Activated CD4-positive, alpha-beta T cell treated with anti-CD3 and anti-CD28 coated beads, Interleukin-2, Interleukin-4, amounts not matched to agents 100 ng/mL and 50 ng/mL, durations not matched to agents 16 hours and 8 hours (primary cell): ENCODE measurements at regions not wholly inside any gene's neighbourhood (a gene's known extent, or its start where the extent isn't known, plus 50 kb on each side); places are given as distances from the start of the nearest gene placed in this dataset.

ENCODE experiments used
- DNase-seq: peaks from one replicate; pipeline ENCODE4 v3.0.0-alpha.2; 2020; ENCODE audit warnings: low spot score

DNA sequence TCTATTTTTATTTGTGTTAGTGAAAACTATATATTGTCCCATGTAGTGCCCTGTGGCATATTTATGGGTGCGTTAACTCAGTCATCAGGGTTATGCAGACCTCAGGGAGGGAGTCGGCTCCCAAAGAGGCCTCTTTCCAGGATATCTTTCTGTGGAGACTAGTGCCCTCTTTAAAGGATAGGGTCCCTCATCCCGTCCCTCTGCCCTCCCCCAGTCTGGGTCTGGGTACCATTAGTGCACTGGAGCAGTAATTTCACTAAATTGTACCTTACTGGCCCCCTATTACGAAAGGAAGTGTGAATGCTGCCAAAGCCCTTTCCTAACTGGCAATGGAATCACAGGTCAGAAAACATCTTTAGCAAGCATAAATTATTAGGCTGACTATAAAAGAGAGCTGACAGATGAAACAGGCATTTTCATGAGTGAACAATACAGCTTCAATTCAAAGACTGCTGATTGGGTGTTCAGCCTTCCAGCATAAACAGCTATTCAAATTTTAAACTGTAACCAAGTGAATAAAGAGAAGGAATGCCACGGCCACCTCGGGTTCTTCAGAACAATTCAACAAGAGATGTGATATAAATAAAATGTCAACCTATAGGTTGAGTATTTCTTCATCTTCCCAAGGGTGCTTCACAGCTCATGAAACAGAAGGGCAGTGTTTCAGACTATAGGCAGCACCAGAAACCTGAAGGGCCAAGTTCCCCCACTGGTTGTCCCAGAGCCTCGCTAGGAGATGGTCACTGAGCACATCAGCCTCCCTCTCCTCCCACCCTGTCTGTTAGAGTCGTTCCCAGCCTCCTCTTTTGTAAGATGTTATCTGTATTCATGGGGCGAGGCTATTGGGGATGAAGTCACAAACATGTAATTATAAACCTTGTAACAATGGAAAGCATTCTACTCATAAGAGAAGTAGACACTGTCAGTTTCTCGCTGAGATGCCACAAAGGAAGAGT, 318.7 kb downstream of the TMEM161B start:
- no peak for DNase-seq

DNA sequence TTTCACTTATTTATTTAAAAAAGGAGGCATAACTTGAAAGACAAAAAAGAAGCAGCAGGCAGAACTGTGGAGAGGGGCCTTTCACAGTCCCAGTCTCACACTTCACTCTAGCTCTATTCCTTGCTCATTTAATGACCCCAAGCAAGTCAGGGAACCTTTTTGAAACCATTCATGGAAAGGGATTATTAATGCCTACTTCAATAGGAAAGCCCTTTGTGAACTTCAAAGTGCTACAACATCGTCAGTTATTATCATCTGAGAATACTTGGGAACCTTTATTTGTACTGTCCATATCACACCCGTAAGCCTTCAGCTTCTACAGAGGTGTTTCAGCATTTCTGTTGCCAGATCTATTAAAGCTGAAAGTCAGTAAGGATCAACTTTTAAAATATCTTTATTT, 320.2 kb downstream of the TMEM161B start:
- DNase-seq, result no peak

DNA sequence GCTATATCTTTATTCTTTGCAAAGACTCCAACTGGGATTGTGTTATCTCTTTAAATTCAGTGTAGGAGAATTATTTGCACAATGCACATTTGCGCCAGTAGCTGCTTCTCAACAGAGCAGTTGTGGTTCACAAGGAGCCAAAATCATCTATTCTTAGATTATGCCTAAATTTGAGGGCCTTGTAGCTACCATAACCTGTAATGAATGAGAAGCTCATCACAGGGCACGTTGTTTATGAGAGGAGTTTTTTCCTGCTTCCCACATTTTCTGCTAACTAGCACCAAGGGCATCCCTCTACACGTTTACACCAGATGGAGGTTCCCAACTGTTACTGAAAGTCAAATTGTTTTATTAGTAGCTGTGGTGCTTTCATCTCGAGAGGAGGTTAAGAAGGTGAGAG, 322.4 kb downstream of the TMEM161B start:
- no peak for DNase-seq

DNA sequence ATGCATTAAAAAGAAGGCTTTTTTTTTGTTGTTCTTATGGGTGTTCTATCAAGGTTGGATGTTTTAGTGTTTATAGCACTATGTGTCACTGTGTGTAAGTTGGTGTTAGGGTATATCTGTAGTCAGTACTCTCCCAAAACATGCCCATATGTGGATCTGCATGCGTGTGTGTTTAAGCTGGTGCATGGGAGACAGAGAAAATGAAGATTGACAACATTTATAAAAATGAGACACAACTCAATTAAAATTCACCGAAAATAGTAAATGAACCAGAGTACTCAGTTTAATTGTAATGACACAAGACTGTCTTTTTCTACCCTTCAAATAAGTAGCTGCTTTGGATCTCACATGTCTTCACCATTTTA, 323.4 kb downstream of the TMEM161B start:
- no peak for DNase-seq

DNA sequence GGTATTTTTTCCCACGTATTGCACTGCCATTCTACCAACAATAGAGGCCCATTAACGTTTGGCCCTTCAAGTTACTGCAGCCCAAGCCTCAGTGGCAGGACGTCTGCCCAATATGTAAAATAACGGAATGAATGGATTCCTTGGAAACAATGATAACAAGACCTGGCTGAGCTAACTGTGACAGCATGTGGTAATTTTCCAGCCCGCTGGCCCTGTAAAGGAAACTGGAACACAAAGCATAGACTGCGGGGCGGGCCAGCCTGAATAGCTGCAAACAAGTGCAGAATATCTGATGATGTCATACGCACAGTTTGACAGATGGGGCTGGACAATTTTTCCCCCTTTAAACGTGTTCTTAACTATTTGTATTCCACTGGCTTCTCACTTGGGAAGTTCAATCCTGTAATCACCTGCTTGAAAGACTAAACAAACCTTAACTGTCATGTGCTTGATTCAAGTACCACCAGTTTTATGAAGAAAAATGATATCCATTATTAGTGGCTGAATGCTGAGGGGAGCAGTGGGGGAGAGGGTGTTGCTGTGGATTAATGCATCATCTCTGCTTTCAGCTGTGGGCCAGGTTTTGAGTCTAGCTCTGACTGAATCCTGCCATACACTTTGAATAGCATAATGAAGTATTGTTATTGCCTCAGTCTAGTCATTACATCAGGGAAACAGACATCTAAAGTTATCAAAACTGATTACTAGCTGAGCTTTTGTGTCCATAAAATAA, 323.9 kb downstream of the TMEM161B start:
- DNase-seq, result no peak

DNA sequence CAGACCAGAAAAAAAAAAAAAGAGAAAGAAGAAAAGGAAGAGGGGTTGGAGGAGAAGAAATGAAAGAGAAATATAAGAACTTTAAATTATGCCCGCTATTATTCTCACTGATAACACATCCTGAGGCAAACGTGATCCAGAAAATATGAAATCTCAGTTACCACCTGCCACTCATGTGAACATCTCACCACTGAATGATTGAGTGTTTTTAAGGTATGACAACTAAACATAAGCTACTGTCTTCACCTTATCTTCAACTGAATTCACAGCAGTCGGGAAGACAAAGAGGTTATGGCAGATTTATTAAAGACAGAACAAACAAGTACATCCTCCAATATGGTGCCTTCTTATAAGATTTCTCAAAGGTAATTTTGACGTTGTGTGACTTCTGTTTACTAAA, 327.9 kb downstream of the TMEM161B start:
- no peak for DNase-seq

DNA sequence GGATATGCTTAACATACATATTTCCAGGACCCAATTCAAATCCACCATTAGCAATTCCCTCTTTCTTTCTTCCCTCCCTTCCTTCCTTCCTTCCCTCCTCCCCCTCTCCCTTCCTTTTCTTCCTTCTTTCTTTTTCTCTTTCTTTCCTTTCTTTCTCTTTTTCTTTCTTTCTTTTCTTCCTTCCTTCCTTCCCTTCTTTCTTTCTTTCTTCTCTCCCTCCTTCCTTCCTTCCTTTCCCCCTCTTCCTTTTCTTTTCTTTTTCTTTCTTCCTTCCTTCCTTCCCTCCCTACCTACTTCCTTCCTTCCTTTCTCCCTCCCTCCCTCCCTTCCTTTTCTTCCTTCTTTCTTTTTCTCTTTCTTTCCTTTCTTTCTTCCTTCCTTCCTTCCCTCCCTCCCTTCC, 332.0 kb downstream of the TMEM161B start:
- no peak for DNase-seq

DNA sequence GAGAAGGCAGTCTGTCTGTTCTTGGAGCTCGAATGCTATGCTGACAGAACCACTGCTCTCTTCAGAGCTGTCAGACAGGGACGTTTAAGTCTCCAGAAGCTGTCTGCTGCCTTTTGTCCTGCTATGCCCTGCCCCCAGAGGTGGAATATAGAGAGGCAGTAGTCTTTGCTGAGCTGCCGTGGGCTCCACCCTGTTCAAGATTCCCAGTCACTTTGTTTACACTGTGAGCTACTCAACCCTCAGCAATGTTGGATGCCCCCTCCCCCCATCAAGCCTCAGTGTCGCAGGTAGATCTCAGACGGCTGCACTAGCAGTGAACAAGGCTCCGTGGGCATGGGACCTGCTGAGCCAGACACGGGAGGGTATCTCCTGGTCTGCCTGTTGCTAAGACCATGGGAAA, 344.2 kb downstream of the TMEM161B start:
- DNase-seq, result no peak

DNA sequence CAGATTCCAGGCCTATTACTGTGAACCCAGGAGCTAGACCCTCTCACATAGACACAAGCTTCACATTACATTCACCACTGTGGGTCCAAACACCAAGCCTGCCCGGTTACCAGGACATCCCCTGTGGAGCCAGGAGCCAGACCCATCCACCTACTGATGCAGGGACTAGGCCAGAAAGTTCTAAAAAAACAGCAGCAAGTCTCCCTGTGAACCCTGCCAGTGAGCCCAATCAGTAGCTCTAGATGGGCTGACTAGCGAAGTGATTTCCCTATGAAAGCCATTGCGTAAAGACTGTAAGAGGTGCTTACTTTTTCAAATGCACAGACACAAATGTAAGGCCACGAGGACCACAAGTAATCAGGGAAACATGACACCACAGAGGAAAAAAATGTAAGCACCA, 352.3 kb downstream of the TMEM161B start:
- DNase-seq, result no peak

DNA sequence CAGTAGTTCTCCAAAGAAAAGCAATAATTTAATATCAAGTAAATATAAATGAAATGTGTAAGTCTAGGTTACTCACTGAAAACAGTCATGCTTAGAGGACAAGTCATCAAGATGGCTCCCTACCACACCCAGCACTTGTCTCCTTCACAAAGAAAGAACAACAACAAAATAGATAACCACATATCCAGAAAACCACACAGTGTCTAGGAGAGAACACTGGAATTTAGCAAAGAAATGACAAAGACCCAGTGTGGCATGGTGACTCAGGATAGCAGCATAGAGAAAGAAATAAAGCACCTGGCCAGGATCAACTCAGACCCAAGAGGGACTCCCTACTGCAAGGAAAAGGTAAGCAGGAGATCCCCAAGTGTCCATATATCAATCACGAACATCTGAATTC, 356.2 kb downstream of the TMEM161B start:
- DNase-seq, result no peak

DNA sequence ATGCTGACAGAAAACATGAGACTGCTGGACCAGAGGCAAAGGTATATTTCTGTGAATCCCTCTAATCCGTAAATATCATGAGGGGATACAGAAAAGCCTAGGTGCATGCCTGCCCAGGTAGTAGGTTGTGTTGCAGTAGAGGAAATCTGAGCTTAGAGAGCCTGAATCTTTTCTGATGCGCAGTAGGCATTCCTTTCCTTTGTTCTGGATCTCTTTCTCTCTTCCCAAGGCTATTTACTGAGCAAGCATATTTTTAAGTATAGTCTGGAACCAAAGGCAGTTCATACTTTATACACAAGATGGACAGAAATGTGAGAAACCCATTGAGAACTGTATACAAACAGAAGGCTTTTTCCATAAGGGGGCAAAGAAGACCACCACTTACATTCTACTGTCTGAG, 359.3 kb downstream of the TMEM161B start:
- no peak for DNase-seq

DNA sequence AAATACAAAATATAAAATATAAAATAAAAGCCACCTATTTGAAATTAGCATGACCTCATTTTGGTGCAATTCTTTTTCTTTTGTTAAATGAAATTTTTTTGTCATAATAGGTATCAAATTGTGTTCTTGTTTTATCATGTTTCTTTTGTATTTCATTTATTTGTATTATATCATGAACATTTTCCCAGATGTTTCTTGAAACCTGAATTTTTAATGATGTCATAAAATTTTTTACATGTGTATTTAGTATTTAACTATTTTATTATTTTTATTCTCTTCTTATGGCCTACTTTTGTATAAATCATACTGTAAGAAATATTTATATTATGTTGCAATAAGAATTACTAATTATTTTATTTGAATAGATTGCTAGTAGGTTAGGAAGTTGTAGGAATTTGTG, 361.7 kb downstream of the TMEM161B start:
- no peak for DNase-seq

DNA sequence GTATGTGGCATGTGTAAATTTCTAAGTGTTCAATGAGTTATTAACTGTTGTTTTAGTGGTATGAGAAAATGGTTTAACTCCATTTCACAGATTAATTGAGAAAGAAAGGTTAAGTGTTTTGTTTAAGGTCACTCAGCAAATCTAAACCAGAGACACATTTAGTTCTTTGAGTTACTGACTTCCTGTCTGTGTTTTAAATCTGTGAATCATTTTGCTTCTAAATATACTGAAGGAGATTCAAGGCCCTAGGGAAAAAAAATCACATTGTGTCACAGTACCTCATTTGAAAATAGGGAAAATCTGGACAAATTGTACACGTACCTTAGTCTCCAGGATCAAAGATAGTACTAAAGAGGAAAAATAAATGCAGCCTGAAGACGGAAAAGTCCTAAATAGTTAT, 368.2 kb downstream of the TMEM161B start:
- no peak for DNase-seq

DNA sequence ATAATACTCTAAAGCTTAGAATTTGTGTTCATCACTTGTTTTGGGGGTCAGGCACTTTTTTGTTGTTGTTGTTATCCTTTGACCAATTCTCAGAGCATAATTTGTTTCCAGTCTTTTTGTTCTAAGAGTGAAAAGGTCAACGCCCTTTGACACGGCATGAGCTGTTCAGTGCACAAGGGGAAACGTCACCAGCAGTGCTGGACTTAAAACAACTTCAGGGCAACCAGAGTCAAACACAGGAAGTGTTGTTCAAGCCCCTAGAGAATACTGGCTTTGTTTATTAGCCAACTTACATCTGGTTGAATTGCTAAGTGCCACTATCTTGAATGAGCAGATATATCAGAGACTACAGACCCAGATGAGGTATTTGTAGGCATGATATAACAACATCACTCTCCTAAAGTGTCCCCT, 368.9 kb downstream of the TMEM161B start:
- DNase-seq, result no peak

DNA sequence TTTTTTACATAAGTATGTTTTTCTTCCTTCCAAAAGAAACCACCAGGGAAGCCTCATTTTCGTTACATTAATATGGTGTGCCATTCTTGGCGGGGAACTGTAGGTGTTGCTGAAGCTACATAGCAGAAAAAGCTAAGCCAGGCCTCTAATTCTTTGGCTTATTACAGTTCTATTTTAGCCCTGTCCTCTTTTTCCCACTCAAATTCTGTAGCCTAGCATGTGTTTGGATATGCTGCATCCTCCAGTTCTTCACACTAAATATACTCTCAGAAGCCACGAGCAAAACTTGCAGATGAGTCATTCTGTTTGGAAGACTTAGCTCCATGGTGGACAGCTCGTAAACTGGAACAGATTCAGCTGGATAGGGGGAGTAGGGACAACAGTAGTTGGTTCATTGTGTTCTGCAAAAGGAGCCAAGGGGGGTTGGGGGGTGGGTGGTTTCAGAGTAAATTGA, 369.4 kb downstream of the TMEM161B start:
- DNase-seq, result no peak

DNA sequence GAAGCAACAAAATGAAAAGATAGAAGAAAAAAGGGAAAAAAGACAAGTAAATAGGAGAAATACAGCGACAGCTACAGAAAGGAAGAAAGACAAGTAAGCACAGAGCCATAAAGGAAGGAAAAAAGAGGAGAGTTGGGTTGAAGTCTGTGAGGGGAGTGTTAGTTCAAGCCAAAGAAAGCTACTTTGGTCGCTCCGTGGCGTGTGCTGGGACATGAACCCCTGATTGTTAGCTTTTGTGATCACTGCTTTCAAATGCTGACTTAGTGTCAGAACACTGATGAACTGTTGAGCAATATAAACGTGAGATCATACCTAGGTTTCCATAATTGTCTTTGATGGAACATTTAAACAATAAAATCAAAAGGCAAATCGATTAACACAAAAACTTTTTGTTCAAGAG, 370.1 kb downstream of the TMEM161B start:
- no peak for DNase-seq

DNA sequence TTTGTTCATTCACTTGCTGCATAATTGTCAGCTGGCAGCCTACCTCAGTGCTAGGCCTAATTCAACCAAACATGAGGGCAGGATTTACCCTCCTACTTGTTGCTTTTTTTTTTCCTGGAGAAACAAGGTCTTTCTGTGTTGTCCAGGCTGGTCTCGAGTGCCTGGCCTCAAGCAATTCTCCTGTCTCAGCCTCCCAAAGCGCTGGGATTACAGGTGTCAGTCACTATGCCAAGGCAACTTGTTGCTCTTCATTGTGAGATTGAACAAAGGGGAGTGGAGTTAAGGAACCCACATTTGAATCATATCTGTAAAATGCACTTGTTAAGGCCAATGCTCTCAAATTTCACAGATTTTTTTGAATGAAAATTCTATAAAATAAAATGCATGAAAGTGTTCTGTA, 380.5 kb downstream of the TMEM161B start:
- no peak for DNase-seq

DNA sequence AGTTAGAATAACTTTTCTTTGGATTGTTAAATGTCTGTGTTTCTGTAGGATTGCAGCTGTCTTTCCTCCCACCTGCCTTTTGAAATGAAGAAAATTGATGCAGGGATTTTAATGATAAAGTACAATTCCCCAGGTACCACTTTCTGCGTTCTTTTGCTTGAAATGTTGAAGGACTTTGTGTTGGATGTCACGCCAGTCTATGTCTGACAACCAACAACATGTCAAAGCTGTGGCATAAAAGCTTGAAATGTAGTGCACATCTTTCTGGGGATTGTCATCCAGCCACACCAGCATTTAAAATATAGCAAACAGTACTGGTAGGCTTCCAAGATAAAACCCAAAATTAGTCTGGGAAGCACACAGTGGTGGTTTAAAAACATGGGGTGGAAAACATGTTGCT, 381.4 kb downstream of the TMEM161B start:
- DNase-seq, result no peak

DNA sequence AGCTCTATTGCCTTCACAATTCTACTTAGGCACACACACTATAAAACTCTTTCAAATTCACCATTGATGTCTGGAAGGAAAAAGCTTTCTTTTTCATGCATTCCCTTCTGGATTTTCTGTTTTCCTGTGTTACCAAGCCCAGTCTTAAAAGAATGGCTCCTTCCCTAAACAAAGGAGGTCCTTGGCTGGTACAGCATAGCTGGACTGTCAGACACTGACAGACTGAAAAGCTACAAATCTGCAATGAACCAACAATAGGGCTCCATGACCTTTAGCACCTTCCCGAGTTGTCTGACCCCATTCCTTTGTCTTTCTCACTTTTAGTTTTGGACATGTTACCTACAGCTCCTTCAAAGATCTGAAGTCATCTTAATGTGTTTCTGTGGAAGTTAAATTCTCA, 382.5 kb downstream of the TMEM161B start:
- DNase-seq, result no peak

DNA sequence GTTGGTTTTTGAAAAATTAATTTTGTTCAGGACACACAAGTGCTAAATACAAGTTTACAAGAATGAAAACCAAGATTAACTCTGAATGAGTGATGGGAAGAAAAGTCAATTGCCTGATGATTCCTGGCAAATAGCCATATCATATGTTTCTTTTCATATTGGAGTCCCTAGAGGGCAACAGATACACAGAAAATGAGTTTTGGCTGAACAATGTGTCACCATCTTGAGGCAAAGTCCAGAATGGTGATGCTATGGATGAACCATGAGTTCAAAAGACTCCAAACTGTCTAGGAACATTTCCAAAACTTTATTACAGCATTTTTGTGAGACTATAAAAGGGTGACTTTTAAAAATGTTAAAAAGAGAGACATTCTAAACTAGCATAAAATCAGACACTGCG, 382.9 kb downstream of the TMEM161B start:
- DNase-seq, result no peak

DNA sequence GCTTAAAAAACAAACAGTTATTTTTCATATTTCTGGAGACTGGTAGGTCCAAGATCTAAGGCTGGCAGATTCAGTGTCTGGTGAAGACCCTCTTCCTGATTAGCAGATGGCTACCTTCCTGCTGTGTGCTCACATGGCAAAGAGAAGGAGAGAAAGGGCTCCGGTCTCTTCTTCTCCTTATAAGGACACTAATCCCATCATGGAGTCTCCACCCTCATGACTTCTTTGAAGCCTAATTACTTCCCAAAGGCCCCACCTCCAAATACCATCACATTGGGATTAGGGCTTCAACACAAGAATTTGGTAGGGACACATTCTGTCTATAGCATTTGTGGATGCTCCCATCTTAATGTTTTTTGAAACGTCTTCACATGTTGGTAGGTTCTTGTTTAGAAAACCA, 391.1 kb downstream of the TMEM161B start:
- DNase-seq, result no peak

DNA sequence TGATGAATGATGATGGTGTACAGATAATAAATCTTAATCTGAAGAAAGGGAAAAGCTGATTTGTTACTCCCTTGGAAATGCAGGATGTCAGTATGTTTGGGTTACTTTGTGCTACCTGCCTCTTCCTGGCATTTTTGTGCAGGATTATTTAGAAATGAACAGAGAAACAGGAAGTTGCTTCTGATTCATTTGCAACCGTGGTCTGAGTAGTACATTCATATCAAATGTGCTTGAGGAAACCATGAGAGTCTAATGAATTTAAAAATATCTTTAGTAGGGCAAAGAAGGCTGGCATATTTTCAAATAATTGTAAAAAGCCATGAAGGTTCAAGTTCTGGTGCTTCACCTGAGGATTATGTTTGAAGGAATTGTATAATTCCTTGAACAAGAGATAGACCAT, 391.6 kb downstream of the TMEM161B start:
- DNase-seq, result no peak

DNA sequence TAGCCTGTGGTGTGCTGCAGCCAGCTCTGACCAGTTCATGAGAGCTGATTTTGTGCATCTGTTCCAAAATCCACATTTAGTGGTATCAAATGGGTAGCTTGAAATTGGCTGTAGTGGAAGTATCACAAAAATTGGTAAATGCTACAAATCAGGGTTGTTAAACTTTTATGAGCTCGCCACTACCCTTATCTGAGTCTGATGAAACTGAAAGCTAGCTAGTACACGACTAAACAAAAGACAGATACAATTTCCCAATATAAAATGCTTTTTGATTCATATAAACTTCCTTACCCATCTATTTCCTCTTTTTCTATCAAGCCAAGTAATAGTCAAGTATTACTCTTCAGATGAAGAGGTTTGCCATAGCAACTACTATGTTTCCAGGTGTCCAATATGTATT, 392.0 kb downstream of the TMEM161B start:
- DNase-seq, result no peak

DNA sequence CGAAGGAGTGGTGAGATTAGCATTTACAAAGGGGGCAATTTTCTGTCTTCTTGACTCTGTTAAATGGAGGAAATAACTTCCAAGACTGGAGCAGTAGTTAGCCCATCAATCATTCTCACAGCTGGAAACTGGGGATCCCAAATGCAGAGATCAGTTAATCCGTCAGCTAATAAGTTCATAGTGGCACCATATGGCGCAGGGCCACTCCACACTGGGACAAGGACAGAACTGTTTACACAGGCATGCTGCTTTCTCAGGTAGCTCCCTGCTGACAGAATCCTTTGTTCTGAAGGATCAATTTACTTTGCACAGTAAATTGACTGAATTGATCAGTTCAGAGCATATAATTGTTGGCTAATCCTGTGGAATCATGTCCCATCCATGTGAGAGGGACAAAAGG, 395.7 kb downstream of the TMEM161B start:
- no peak for DNase-seq
